OCI-LY1 (cell line): ENCODE measurements at regions not wholly inside any gene's neighbourhood (a gene's known extent, or its start where the extent isn't known, plus 50 kb on each side); places are given as distances from the start of the nearest gene placed in this dataset.

Source experiments
- CTCF ChIP-seq: fragments of 200-600 bp; sonication (generic), shearing (Covaris generic); IDR thresholded peaks from 2 replicates; pipeline ENCODE4 v1.5.1; 2017; ENCODE audit warnings: mild to moderate bottlenecking, antibody characterized with exemption, low read length, moderate library complexity, mixed read lengths
- EZH2 ChIP-seq: fragments of 200-600 bp; sonication (generic), shearing (Covaris generic); IDR thresholded peaks from 2 replicates; pipeline ENCODE4 v1.8.0; 2017; ENCODE audit warnings: borderline replicate concordance, mixed run types, mild to moderate bottlenecking, antibody characterized with exemption, low read length, moderate library complexity, mixed read lengths

- no peak for TF ChIP-seq CTCF
- TF ChIP-seq EZH2: no peak
Measured at GRCh38 chr4:107247738-107248137, 211.6 kb upstream of the DKK2 start.
